Parathyroid adenoma (tissue), 2 donors: ENCODE measurements at regions not wholly inside any gene's neighbourhood (a gene's known extent, or its start where the extent isn't known, plus 50 kb on each side); places are given as distances from the start of the nearest gene placed in this dataset.

Experiments used
- H2AFZ ChIP-seq: fragments of 300-600 bp; sonication (generic); one replicate; pipeline ENCODE4 v1.7.0; 2017; ENCODE audit warnings: antibody characterized with exemption, mild to moderate bottlenecking
- H3K27ac ChIP-seq: fragments of 300-600 bp; sonication (generic); one replicate; pipeline ENCODE4 v1.7.0; 2017
- H3K27me3 ChIP-seq: fragments of 300-600 bp; sonication (generic); one replicate; pipeline ENCODE4 v1.7.0; 2017; ENCODE audit warnings: low read length; ENCODE audit not compliant: control insufficient read depth, insufficient read depth
- H3K36me3 ChIP-seq: fragments of 300-600 bp; sonication (generic); one replicate; pipeline ENCODE4 v1.7.0; 2017; ENCODE audit warnings: low read length; ENCODE audit not compliant: control insufficient read depth, insufficient read depth
- H3K4me1 ChIP-seq: fragments of 300-600 bp; sonication (generic); one replicate; pipeline ENCODE4 v1.7.0; 2017; ENCODE audit warnings: control low read depth
- H3K4me2 ChIP-seq: fragments of 300-600 bp; sonication (generic); one replicate; pipeline ENCODE4 v1.7.0; 2017; ENCODE audit warnings: low read length
- H3K4me3 ChIP-seq: fragments of 300-600 bp; sonication (generic); one replicate; pipeline ENCODE4 v1.7.0; 2017; ENCODE audit warnings: low read depth, low read length
- H3K79me2 ChIP-seq: fragments of 300-600 bp; sonication (generic); one replicate; pipeline ENCODE4 v1.7.0; 2017; ENCODE audit warnings: control low read depth
- H3K9ac ChIP-seq: fragments of 300-600 bp; sonication (generic); one replicate; pipeline ENCODE4 v1.7.0; 2017; ENCODE audit warnings: mild to moderate bottlenecking
- H3K9me3 ChIP-seq: fragments of 300-600 bp; sonication (generic); one replicate; pipeline ENCODE4 v1.7.0; 2017; ENCODE audit warnings: low read length; ENCODE audit not compliant: control insufficient read depth
- CTCF ChIP-seq: fragments of 300-600 bp; sonication (generic); IDR thresholded peaks from one replicate; pipeline ENCODE4 v1.7.0; 2017; ENCODE audit warnings: antibody characterized with exemption, mild to moderate bottlenecking
- donor health status: primary hyperparathyroidism.

- no peaks in the 10 kb centered on the region for H3K79me2 ChIP-seq
- H3K9me3 ChIP-seq, result no peaks in the 10 kb centered on the region
- no peak overlapping the region for H3K9ac ChIP-seq
- H3K4me1 ChIP-seq, result peaks cover 5% of the 10 kb centered on the region
- no peaks in the 10 kb centered on the region for H3K36me3 ChIP-seq
- H3K27me3 ChIP-seq, result no peaks in the 10 kb centered on the region
- H3K4me3 ChIP-seq, result no peak overlapping the region
- TF ChIP-seq CTCF, result no peak
- H2AFZ ChIP-seq, result no peak overlapping the region
- no peak overlapping the region for H3K4me2 ChIP-seq
- no peak overlapping the region for H3K27ac ChIP-seq
Observed at GRCh38 chr6:24069526-24069925, 56.5 kb upstream of the NRSN1 start.

GRCh38 chr6:24072038-24072746 is 53.8 kb upstream of the NRSN1 start:
- no peak overlapping the region for H3K9ac ChIP-seq
- H3K4me3 ChIP-seq, result no peak overlapping the region
- no peaks in the 10 kb centered on the region for H3K4me1 ChIP-seq
- no peak overlapping the region for H3K27ac ChIP-seq
- no peak overlapping the region for H3K4me2 ChIP-seq
- no peaks in the 10 kb centered on the region for H3K9me3 ChIP-seq
- H2AFZ ChIP-seq, result no peak overlapping the region
- TF ChIP-seq CTCF, result no peak
- no peaks in the 10 kb centered on the region for H3K27me3 ChIP-seq
- no peaks in the 10 kb centered on the region for H3K79me2 ChIP-seq
- no peaks in the 10 kb centered on the region for H3K36me3 ChIP-seq

GRCh38 chr6:24076011-24076410 is 50.0 kb upstream of the NRSN1 start:
- no peaks in the 10 kb centered on the region for H3K27me3 ChIP-seq
- H2AFZ ChIP-seq, result no peak overlapping the region
- H3K27ac ChIP-seq, result no peak overlapping the region
- H3K4me3 ChIP-seq, result no peak overlapping the region
- no peaks in the 10 kb centered on the region for H3K9me3 ChIP-seq
- no peak overlapping the region for H3K9ac ChIP-seq
- H3K79me2 ChIP-seq, result no peaks in the 10 kb centered on the region
- TF ChIP-seq CTCF, result no peak
- H3K36me3 ChIP-seq, result no peaks in the 10 kb centered on the region
- H3K4me1 ChIP-seq, result no peaks in the 10 kb centered on the region
- H3K4me2 ChIP-seq, result no peak overlapping the region
